NOMO-1 treated with dmso at 0.1 percent for 144 hours (cell line): ENCODE measurements at regions not wholly inside any gene's neighbourhood (a gene's known extent, or its start where the extent isn't known, plus 50 kb on each side); places are given as distances from the start of the nearest gene placed in this dataset.
"Not testable (repeated sequence)": the region's sequence is repeated elsewhere in the genome, so short reads cannot be mapped to it uniquely, and the experiment has no call there.

Source experiments
- DNase-seq: peaks from one replicate; lab custom pipeline; 2025; ENCODE audit not compliant: unreplicated experiment; lab: John Stamatoyannopoulos, UW

DNA sequence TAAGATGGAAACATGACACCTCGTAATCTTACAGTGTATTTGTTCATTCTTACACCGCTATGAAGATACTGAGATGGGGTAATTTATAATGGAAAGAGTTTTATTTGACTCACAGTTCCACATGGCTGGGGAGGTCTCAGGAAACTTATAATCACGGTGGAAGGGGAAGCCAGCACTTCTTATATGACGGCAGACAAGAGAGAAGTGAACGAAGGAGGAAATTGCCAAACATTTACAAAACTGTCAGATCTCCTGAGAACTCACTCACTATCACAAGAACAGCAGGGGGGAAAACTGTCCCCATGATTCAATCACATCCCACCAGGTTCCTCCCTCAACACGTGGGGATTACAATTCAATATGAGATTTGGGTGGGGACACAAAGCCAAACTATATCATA lies 282.3 kb downstream of the HGF start:
- peak; percentile 24 for DNase-seq

DNA sequence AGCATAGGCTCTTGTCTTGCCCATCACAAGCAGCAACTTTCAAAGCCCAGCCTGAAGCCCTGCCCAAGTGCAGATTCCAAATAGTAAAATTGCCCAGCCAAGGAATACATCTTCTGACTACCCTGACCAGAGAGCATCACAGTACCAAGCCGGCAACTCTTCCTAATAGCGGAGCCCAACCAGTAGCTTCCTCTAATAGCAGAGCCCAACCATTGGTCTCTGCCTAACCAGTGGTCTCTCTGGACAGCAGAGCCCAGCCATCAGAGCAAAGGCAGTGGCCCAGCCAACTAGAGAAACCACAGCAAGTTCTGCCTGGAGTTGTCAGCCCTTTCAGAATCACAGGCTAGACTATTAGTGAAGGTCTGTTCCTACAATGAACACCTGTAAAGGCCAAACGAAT lies 285.6 kb downstream of the HGF start:
- DNase-seq = no peak

DNA sequence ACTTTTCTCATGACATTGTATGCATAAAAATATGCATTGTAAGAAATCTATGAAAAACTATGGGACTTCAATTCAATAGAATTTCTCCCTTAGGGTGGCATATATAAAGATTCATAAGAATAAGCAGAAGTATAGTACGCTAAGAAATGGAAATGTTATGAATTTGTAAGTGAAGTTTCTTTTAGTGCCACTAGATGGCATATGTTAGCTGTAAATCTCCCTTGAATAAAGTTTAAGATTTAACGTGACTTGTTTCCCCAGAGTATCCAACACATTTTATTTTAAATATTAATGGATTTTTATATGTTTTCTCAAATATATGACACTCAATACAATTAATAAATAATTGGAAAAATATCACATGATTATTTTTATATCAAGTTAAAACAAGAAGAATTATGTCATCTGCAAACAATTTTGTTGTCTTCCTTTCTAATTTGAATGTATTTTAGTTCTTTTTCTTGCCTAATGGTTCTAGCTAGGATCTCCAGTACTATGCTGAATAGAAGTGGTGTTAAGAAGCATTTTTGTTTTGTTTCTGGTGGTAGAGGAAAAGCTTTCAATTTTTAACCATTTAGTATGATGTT lies 287.2 kb downstream of the HGF start:
- DNase-seq = peak; percentile 39

DNA sequence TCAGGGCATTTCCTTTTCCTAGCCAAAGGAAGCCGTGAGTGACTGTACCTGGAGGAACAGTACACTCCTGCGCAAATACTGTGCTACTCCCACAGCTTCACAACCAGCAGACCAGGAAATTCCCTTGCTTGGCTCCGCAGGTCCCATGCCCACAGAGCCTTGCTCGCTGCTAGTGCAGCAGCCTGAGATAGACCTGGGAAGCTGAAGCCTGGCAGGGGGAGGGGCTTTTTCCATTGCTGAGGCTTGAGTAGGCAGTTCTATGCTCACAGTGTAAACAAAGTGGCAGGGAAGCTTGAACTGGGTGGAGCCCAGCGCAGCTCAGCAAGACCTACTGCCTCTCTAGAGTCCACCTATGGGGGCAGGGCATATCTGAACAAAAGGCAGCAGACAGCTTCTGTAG lies 291.2 kb downstream of the HGF start:
- DNase-seq = no peak

DNA sequence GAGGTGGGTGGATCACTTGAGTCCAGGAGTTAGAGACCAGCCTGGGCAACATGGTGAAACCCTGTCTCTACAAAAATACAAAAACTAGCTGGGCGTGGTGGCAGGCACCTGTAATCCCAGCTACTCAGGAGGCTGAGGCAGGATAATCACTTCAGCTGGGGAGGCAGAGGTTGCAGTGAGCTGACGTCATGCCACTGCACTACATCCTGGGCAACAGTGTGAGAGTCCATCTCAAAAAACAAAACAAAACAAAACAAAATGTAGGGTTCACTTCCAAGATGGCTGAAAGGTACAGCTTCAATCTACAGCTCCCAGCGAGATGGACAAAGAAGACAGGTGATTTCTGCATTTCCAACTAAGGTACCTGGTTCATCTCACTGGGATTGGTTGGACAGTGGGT lies 291.6 kb downstream of the HGF start:
- DNase-seq = not testable (repeated sequence)

DNA sequence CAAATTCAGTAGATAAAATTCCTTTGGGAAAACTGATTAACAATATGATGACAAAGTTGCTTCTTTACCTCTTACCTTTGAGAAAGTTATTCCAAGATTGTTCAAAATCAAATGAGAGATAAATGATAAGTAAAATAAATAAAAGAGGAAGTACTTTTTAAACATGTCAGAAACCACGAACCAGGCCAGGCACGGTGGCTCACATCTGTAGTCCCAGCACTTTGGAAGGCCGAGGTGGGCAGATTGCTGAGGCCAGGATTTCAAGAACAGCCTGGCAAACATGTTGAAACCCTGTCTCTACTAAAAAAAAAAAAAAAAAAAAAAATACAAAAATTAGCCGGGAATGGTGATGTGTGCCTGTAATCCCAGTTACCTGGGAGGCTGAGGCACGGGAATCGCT lies 296.6 kb downstream of the HGF start:
- DNase-seq = no peak

DNA sequence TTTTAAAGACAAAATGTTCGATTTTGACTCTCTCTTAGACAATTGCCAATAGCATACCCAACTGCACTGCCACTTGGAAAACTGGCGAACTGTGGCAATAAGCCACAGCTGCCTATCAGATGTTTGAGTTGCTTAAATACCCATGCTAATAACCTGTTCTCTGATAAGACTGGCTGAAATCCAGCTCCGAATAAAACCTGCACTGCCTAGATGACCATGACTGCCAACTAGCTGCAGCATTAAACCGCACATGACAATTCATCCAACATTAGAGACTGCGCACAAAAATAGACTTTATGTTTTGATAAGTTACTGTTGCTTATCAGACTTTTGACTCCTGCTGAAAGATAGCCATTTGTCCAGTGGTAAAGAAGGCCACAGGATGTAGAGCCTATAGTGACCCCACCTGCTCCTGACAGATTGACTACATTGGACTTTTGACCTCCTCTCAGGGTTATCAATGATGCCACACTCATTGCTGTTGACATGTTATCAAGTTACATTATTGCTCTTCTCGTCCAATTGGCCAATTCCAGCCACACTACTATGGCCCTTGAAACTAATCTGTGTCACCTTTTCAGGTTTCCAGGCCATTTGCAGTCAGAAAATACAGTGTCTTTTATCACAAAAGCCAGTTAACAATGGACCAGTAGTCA lies 299.0 kb downstream of the HGF start:
- DNase-seq = no peak

DNA sequence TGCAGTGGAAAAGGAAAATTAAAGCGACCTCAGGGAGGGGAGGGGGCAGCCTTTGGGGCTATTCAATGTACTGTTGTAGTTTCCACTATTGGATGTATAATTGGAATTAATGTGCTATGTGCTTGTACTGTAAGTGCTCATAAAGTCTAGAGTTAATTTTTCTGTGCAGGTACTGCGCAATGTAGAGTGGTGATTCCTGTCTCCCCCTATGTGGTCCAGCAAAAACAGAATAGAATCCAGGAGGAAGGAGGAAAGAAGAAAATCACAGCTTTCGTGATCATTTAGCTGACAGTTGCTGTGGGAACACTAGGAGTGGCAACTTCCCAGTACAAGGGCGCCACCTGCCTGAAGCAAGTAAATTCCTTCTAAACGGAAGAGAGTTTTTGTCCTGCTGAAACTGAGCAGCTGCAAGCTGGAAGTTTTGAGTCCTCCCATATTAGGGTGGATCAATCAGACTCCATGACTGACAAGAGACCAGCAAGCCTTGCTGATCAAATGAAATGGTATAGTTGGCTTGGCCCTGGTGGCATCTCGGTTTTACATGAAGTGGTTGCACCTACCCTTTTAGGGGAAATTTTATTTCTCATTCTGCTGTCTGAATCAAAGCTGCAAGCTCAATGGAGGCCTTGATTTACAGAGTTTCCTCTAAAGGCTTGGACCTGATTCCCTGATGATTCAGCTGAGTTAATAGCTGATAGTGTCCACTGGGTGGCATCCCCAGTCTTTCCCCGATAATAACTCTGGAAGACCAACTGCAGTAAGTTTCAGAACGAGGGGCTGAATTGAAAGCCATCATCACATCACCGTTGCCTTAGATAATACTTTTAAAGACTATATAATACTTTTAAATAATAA lies 299.8 kb downstream of the HGF start:
- DNase-seq = peak; percentile 34

DNA sequence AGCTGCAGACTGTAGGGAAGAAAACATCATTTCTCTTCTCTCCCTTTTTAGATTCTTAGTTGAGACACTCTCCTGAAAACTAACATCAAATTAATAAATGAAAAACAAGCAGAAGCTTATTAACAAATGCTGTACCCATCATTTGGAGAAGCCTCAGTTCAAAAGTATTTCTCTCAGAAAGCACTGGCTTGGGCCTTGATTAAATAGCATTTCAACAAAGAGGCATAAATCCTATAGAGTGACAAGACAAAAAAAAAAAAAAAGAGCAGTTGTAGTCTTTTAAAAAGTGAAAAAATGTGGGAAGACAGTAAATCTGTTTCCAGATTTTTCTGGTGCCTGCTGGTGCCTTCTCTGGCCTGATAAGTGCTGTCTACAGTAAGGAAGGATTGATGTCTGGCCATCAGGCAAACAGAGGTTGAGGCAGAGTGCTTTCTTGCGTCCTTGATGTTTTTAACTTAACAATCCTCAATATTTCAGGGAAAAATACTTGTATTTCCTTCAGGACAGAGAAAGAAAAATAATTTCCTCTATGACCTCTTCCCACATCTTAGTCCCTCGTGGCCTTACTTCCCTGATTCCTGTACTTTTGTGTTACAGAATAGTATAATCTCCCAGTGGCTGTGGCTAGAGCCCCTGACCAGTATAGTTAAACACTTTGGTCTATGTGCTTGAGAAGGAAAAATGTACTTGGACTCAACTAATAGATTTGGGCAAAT lies 300.5 kb downstream of the HGF start:
- DNase-seq = no peak

DNA sequence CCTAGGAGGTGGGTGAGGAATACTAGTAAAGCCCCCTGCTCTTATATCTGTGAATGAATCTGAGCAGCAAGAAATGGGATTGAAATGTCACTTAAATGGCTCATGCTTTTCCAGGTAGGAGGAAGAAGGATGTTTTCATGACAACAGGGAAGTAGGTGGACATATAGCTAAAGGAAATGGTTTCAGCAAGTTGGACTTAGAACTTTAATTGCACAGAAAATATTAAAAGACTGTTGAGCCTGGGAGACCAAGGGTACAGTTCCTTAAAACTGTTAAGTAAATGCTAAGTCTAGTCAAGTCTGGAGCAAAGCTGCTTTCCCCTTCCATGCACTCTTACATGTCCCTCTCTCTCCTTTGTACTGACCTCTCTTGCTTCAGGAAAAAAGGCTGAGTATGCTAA lies 301.3 kb downstream of the HGF start:
- no peak for DNase-seq

DNA sequence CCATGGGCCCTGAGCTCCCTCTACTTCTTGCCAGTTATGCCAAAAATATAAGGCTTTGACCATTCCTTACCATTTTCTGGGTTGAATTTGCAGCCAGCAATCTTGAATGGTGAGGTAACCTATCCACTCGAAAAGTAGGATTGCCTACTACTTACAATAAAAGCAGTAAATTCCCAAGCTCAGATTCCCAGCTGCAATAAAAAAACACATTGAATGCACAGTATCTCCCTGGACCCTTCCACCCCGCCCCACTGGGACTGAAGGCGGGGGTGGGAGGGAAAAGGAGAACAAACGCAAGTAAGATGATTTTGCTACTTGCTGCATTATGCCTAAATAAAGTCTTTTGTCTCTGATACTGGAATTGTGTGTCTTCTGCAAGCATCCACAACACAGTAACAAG lies 301.9 kb downstream of the HGF start:
- DNase-seq = no peak

DNA sequence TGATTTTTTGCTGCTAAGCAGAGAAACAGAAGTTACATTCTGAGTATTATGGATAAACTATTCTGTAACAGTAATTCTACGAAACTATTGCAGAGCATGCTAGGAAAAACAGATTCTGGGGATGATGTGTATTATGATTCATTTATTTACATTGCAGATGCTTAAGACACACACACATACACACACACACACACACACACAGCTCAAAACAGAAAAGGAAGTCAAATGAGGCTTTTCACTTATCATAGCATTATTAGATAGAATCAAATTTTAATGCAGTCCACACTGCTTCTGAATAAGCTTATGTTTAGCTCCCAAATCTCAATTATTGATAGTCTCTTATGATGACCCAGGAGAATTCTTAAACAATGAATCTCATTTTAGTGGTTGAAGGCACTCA lies 307.2 kb downstream of the HGF start:
- no peak for DNase-seq

DNA sequence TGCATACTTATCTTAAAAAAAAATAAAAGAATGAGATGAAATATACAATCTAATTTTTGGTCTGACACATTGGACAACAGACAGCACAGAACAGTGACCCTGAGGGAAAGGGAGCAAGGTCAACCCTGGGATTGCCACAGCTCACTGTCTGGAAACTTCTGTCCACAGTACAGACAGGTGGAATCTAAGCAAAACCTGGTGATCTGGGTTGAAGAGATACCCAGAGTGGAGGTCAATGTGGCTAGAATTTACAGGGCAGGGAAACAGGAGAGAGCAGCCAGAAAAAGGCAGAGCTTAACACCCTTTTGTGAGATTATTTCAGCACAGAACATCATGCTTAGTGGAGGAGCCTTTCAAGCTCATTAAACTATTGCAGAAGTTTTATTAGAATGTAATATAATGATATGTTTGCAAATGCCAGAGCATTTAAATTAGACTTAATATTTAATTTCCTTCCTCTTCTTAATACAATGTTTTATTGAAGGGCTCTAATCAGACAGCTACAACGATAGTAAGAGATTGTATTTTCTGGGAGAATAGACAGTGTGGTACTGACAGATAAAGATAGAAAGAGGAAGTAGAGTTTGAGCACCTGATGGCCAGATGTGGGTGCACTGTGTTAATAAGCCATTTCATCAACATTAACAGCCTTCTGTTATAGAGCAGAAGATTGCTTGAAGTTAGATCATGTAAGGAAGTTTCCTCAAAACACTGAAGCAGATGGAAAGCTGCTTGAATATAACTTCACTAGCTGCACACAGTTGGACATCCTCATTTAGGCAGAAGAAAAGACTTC lies 309.4 kb downstream of the HGF start:
- DNase-seq = peak; percentile 19

DNA sequence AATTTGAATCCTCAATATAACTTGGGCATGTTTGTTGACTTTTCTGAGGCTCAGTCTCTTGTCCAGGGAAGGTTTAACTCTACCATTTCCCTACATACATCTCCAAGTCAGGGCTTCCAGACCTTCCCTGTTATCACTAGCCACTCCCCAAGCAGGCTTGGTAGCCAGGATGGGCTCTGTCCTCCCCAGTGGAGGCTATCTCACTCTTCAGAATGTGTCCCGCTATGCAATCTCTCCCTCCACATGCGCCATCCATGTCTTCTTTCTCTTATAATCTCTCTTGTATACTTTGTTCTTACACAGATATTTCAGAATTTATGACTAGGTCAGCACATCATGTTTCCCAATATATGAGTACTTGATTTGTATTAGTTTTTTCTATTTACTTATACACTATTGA lies 310.4 kb downstream of the HGF start:
- DNase-seq = no peak

DNA sequence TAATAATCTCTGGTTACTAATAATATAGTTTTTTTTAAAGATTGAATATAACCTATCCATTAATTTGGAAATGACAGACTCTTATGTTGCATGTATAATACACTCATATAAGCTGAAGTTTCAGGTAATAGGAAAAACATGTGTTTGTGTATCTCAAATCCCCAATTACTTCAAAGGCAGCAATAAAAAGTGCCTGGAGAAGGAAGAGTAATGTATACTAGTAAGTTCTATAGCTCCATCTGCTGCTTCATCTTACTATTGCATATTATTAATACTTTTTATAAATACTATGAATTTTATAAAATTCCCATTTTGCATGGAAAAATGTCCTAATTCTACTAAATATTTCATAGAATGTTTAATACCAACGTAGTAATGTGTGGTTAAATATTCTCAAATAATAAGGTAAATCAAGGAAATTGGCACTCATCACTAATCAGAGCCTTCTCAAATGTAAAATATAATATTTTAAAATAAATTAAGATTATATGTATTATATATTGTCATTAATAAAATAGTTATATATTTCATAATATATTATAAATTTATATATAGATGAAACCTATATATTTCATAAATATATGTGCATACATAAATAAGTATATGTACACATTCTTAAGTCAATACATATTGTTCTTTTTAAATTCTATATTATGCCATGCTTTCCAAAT lies 311.9 kb downstream of the HGF start:
- no peak for DNase-seq

DNA sequence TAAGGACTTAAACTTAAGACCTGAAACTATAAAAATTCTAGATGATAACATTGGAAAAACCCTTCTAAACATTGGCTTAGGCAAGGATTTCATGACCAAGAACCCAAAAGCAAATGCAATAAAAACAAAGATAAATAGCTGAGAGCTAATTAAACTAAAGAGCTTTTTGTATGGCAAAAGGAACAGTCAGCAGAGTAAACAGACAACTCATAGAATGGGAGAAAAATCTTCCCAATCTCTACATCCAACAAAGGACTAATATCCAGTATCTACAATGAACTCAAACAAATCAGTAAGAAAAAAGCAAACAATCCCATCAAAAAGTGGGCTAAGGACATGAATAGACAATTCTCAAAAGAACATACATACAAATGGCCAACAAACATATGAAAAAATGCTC lies 316.1 kb downstream of the HGF start:
- not testable (repeated sequence) for DNase-seq

DNA sequence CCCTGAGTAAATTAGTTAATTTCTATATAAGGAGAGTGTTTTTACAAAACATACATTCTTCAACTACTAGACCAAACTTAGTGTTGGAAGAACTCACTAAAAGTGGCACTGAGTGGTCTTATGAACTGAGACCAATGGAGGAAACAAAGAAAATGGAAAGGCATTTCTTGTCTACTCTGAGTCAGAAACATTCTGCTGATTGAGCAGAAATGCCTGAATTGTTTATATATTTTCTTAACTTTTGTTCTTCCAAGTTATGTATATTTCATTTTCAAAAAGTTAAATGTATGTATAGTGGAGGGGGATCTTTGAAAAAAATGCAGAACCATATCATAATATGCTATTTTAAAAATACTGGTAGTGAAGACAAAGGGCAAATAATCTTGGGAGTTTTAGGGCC lies 320.7 kb downstream of the HGF start:
- no peak for DNase-seq

DNA sequence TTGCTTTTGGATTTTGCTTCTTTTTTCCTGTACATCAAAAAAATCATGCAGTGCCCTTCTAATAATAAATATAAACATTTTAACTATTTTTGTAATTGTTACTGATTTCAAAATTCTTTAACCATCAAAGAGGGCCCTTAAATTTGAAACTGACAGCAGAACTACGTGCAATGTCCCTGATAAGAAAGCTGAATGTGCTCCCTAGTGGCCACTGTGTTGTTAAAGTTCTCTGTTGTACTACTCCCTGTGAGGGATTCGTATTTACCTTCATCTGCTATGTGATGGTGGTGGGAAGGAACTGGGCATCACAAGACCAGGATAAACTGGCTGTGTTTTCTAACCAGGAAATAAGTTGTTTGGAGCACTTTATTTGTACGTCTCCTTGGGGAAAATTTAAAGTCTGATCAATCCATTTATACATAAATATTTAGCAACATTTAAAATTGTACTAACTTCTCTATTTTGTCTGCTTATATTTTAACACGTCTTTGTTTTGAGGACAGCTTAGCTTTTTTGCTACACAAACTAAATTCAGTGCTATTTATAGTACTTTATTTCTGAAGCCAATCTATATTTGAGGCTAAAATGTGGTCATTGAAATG lies 322.4 kb downstream of the HGF start:
- DNase-seq = no peak

DNA sequence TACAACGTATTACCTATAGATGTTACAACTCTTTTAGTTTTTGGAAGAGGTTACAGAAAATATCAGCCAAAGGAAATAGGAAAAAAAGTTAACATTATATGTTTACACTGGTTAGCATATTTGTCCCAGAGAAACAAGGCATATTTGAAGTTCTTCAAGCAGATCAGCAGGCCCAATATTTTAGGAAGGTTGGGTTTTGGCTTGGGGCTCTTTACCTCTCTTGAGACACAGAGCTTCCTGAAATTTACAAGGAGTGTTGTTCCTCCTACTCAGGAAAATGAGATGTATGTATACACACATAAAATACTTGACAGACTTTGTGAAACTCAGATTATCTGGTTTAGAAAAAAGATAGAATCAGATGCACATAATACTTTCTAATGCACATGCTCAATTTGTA lies 323.6 kb downstream of the HGF start:
- no peak for DNase-seq

DNA sequence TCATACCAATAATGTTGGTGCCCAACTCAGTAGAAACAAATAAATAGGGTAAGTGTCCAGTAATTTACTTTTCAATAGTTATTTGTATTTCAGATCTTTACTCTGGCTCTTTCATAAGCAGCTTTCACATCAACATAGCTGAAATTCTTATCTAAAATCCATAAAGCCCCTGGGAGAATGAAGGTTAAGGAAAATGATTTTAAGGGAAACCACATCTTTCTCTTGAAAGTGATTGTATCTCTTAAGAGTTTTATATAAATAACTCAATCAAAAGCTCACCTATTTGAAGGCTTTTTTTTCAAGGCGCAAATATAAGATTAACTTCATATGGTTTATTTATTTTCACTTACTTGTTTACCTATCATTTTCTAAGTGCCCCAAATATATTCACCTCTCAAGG lies 324.4 kb downstream of the HGF start:
- DNase-seq = no peak
